Hippocampal formation (tissue), 2 donors: ENCODE measurements at regions not wholly inside any gene's neighbourhood (a gene's known extent, or its start where the extent isn't known, plus 50 kb on each side); places are given as distances from the start of the nearest gene placed in this dataset.
A peak's percentile ranks its signal among the peaks of the same experiment; 100 is the strongest.
"Not testable (repeated sequence)": the region's sequence is repeated elsewhere in the genome, so short reads cannot be mapped to it uniquely, and the experiment has no call there.

Source experiments
- DNase-seq, 2 donors: peaks; one replicate each; lab custom pipeline; 2025; lab: John Stamatoyannopoulos, UW

- DNase-seq, result no peak
Measured at GRCh38 chr10:44564790-44565189, 179.9 kb upstream of the CXCL12 start.

DNA sequence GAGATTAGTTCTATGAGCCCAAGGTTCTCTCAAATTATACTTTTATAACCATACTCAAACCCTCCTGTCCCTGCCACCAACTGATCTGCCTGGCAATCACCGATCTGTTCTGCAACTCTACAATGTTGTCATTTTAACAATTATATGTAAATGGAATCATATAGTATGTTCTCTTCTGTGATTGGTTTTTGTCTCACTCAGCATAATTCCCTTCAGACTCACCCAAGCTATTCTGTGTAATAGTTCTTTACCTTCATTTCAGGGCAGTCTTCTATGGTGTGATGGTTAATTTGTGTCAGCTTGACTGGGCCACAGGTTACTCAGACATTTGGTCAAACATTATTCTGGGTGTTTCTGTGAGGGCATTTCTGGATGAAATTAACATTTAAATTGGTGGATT lies 181.9 kb upstream of the CXCL12 start:
- DNase-seq, result no peak

- no peak for DNase-seq
Measured at GRCh38 chr10:44567471-44567870, 182.6 kb upstream of the CXCL12 start.

GRCh38 chr10:44569193-44570091 lies 184.5 kb upstream of the CXCL12 start:
- DNase-seq, result peak in 1 of 2 donors; percentile 25

- DNase-seq, result no peak
Measured at GRCh38 chr10:44571701-44572100, 186.8 kb upstream of the CXCL12 start.

DNA sequence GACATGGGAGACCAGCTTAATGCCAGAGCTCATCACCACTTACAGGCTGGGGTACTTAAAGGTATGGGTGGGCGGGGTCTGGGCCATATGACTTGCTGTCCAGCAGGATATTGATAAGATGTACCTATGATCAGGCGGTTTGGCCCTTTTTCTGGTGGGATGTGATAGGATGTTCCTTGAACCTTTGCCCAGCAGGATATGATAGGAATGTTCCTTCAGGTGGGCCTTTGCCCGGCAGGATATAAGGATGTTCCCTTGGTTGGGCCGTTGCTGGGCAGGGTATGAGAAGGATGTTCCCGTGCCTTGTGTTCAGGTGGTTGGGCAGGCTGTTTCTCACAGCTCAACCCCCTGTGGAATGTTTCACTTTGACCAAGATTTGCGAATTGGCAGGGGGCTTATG lies 187.2 kb upstream of the CXCL12 start:
- DNase-seq, result no peak

GRCh38 chr10:44573821-44574220 lies 188.9 kb upstream of the CXCL12 start:
- DNase-seq, result no peak

- no peak for DNase-seq
Measured at GRCh38 chr10:44574596-44575480, 189.9 kb upstream of the CXCL12 start.

DNA sequence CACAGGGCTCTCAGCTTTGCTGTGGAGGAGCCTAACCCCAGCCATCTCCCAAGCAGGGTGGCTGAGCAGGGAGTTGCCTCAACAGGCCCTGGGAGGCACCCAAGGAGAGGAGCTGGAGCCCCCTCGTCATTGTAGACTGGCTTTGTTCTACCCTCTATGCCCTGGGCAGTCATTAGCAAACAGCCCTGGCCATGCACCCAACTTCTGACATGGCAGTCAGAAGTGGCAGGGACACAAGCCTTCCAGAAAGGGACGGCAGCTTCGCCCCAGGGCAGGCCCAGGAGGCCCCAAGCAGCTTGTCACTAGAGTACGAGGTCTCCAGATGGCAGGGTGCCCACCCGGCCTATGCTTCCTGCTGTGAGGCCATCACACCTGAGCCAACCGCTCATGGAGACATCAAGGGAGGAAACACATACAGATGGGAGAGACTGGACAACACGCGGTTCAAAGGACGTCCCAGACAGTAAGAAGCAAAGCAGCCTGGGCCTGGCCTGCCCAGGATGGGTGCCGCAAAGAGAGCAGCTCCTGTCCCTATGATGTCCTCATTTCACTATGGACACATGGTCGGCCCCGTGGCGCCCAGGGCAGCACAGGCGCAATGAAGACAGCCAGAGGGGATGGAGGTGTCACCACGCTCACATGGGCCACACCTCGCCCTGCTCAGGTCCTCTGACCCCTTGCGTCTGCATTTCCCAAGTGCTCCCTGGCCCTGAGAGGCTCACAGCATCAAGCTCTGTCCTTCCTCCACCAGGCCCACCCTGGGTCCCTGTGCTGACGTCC lies 190.9 kb upstream of the CXCL12 start:
- DNase-seq, result no peak

DNA sequence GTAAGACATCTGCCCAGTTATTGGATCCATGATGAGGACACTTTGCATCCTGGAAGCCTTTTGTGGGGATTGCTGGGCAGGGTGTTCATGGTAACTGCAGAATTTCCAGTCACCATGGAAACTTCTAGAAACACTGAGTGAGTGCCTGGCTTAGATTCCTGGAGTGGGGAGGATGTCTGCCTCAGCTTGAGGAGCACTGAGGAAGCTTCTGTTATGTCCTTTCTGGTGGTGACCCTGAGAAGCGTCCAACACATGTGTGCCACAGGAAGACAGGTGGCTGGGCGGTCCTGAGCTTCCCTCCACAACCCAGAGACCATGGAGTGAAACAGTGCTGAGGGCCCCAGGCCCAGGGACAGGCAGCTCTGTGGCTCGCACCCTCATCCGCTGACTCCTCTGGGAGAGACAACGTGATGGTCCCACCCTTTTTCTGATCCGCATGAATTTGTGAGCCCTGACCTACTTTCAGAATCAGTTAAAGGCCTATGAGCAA lies 191.8 kb upstream of the CXCL12 start:
- DNase-seq, result no peak

DNA sequence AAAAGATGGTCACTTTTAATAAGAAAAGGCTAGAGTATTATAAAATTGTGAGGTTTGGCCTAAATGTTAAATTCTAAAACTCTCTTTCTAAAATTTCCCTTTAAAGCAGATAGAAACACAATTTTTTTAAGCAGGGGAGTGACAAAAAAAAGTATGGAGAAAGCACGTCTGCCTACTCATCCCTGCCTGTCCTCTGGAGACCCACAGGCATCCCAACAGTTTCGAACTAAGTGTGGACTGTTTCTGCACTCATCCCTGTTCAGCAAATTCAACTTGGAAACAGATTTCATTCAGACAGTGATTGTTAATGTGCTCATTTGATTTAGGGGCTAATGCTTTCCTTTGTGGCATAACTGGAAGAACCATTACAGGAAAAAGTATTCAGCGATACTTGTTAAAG lies 192.6 kb upstream of the CXCL12 start:
- DNase-seq, result no peak

DNA sequence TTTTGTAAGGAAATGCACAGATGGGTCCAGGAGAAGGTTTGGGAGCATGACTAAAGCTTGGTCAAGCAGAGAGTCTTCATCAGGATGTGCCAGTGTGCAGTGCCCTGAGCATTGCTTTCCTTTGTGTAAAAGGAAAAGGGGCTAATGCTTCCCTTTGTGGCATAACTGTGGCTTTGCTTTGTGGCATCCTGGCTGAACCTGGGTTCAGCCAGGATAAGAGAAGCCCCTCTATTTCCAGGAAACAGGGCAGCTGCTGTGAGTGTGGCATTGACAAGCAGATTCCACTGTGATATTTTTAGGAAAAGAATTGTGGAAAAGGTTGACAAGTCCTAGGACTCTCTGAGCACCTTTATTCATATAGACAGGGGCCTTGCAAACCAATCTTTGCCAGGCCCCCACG lies 193.4 kb upstream of the CXCL12 start:
- DNase-seq, result no peak

DNA sequence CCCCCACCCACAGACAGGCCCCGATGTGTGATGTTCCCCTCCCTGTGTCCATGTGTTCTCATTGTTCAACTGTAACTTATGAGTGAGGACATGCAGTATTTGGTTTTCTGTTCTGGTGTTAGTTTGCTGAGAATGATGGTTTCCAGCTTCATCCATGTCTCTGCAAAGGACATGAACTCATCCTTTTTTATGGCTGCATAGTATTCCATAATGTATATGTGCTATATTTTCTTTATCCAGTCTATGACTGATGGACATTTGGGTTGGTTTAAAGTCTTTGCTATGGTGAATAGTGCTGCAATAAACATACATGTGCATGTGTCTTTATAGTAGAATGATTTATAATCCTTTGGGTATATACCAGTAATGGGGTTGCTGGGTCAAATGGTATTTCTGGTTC lies 194.1 kb upstream of the CXCL12 start:
- not testable (repeated sequence) for DNase-seq

DNA sequence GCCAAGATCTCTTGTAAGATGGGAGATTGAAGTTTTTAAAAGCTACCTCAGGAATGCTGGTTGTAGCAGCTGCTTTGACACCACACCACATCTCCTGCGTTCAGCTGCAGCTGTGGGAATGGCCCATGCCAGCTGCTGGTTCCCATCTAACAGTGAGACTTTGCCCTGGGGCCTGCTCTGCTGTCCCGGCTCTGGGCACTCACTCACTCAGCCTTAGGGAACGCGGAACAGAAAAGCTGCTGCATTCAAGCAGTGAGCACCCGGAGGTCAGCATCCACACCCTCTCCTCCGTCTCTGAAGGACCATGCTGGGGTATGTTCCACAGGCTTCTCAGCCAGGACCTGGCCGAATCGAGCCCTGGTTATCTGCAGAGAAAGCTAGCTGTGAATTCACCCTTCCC lies 197.1 kb upstream of the CXCL12 start:
- DNase-seq, result no peak

DNA sequence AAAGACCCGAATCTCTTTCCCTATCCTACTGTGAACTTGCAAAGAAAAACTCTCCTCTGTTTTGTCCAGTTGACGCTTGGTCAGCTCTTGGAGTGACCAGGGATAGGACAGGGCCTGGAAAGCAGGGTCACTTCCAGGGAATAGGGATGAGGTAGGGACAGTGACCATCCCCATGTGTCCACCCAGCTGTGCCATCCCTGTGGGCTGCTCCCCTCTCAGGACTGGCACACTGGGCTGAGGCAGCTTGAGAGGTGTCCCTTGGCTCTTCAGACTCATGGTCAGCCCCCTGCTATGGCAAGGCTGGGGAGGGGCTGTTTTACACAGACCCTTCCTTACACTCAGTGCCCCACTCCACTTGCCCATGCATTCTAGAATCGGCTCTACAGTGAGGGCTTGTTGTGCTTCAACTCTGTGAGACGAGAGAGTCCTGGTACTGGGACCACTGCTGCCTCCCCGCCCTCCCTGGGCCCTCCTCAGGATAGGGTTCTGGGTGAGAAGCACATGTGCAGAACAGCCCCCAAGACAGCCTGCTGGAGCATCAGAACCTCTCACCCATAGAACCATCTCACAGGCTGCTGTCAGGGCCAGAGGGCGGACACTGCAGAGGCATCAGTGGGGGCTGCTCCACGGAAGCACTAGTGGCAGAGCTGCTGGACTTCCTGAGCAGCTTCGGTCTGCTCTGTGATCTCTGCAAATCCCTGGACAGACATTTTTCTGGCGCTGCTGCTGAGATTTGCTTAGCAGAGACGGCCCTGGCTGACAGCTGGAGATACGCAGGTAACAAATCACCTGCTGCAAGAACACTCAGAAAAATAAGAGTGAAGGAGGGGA lies 202.8 kb upstream of the CXCL12 start:
- no peak for DNase-seq

DNA sequence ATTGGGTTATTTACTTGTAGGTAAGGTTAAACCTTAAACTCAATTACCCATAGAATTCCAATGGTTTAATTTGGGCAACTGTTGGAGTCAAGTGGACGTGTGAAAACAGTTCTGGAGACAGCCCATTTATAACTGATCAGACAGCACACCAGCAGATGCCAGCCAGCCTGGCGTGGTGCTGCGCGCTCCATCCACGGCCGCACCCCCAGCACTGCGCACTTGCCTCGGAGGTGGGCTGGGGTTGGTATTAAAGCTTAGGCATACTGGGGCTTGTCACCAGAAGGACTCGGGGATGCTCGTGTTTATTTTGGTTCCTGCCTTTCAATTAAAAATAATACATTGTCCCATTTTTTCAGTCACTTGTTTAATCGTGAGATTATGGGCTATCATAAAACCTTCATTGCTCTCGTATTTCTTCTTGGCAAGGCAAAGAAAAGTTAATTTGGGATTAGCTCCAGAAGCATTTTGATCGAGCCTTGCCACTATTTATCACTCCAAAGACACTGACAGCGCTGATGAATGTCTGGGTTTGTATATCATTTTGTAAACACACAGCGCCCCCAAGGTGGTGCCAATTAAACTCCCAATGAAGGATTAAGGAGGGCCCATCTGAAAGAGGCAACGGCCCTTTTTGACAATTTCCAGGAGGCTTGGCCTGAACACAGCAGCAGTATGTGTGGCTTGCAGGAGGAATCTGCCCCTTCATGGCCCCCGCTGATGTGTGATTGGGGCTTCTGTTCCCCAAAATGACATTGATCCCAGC lies 204.5 kb upstream of the CXCL12 start:
- DNase-seq, result no peak

DNA sequence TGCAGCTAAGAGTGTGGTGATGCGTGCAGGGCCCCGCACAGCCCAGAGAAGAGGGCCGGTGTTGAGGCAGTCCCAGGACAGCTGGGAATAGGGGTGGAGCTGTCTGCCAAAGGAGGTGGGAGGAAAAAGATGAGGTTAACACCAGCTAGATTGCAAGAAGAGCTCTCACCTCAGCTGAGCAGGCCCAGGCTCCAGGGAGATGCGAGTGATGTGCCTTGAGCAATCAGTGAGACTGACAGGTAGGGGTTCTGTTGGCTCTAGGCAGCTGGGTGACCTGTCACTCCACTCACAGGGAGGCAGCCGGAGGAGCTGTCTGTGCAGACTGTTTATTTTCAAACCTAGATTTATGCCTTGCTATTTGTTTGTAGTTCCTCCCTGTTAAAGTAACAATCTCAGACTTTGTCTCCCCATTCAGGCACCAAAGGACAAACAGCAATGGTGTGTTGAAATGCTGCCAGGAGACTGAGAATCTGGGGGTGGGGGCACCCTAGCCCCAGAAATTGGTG lies 205.1 kb upstream of the CXCL12 start:
- DNase-seq, result no peak

GRCh38 chr10:44591911-44592310 lies 207.0 kb upstream of the CXCL12 start:
- no peak for DNase-seq

- no peak for DNase-seq
Measured at GRCh38 chr10:44593952-44594351, 209.1 kb upstream of the CXCL12 start.

DNA sequence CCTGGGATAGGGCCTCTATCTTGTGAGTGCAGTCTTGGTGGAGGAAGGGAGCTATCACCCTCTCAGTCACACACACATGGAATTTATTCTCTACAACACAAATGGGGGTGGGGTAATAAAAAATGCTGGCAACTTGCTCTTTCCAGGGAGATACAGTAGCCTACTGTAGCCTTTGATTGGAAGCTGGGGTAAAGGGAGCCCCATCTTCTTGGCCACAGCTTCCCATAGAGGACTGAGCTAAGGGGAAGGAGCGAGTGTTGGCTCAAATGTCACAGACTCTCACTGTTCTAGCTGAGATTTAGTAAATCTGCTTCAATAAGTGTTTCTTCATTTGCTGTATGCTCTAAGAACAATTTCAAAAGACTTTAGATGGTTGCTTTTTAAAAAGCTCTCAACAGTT lies 222.2 kb upstream of the CXCL12 start:
- DNase-seq, result no peak
